A673 (cell line): ENCODE measurements at regions not wholly inside any gene's neighbourhood (a gene's known extent, or its start where the extent isn't known, plus 50 kb on each side); places are given as distances from the start of the nearest gene placed in this dataset.

Experiments used
- CTCF ChIP-seq: fragments of 300-800, 200-600 bp; sonication (generic); conservative IDR thresholded peaks from 2 replicates; pipeline ENCODE4 v1.5.1; 2017; ENCODE audit warnings: low read depth, mild to moderate bottlenecking, antibody characterized with exemption, low read length, moderate library complexity, mixed read lengths
- EZH2 ChIP-seq: fragments of 200-600 bp; sonication (generic); IDR thresholded peaks from 2 replicates; pipeline ENCODE4 v1.6.1; 2017; ENCODE audit warnings: borderline replicate concordance, low read depth, mild to moderate bottlenecking, mixed read lengths, antibody characterized with exemption, low read length; ENCODE audit not compliant: poor library complexity, severe bottlenecking

GRCh38 chr13:39130301-39130700 lies 92.0 kb downstream of the NHLRC3 start:
- TF ChIP-seq CTCF (no peak), EZH2 (no peak)
